T-cell (primary cell): ENCODE measurements at regions not wholly inside any gene's neighbourhood (a gene's known extent, or its start where the extent isn't known, plus 50 kb on each side); places are given as distances from the start of the nearest gene placed in this dataset.
"Not testable (repeated sequence)": the region's sequence is repeated elsewhere in the genome, so short reads cannot be mapped to it uniquely, and the experiment has no call there.

Experiments
- ATAC-seq, 4 experiments: fragments of 200-7000 bp in 3 of 4; fragments of 150-1000 bp in 1 of 4; cut with Tn5 transposase; replicated peaks in 1 of 4; 1 replicate in 3 of 4; 2 replicates in 1 of 4; pipeline ENCODE4 v1.10.0; 2021; ENCODE audit warnings: moderate library complexity in 3 of 4, mild to moderate bottlenecking in 2 of 4, moderate number of reproducible peaks in 1 of 4
- CTCF ChIA-PET, 2 donors: fragments of 300-600 bp; sonication (Branson Sonifier 250); formaldehyde crosslinking; loops; one replicate each; lab custom pipeline; 2022; ENCODE audit warnings: antibody characterized with exemption in 2 of 2; lab: Charles Lee
- POLR2A ChIA-PET, 2 donors: fragments of 300-600 bp; sonication (Branson Sonifier 250); formaldehyde crosslinking; loops; one replicate each; lab custom pipeline; 2022; ENCODE audit warnings: antibody characterized with exemption in 2 of 2; lab: Charles Lee
- DNase-seq, 35 experiments: peaks; one replicate each; pipeline versions ENCODE4 v3.0.0 to v3.0.0-alpha.2; 2013 to 2023
- H3K27ac ChIP-seq: one replicate; pipeline ENCODE4 v1.5.1; 2013; ENCODE audit warnings: low read length
- H3K27me3 ChIP-seq, 2 experiments: replicated peaks in 1 of 2; 1 replicate in 1 of 2; 2 replicates in 1 of 2; pipeline versions ENCODE4 v1.6.1 to v1.7.0; 2013; ENCODE audit warnings: low read length in 1 of 2, mixed read lengths in 1 of 2; ENCODE audit not compliant: control insufficient read depth in 2 of 2, insufficient read depth in 2 of 2; ENCODE audit errors: extremely low read depth in 1 of 2
- H3K36me3 ChIP-seq, 2 donors: 1 replicate in 1 of 2; 2 replicates in 1 of 2; pipeline versions ENCODE4 v1.6.1 to v1.7.0; 2013; ENCODE audit warnings: low read length in 1 of 2; ENCODE audit not compliant: control insufficient read depth in 2 of 2, insufficient read depth in 1 of 2; ENCODE audit errors: extremely low read depth in 1 of 2
- H3K4me1 ChIP-seq, 2 experiments: 1 replicate in 1 of 2; 2 replicates in 1 of 2; pipeline versions ENCODE4 v1.6.1 to v1.7.0; 2013; ENCODE audit warnings: low read length in 2 of 2, mixed read lengths in 1 of 2; ENCODE audit not compliant: insufficient read depth in 2 of 2, control insufficient read depth in 1 of 2; ENCODE audit errors: extremely low read depth in 1 of 2
- H3K4me3 ChIP-seq, 2 donors: 1 replicate in 1 of 2; 2 replicates in 1 of 2; pipeline versions ENCODE4 v1.5.1 to v1.7.0; 2013; ENCODE audit warnings: mild to moderate bottlenecking in 2 of 2, low read length in 1 of 2, moderate library complexity in 1 of 2; ENCODE audit not compliant: control insufficient read depth in 1 of 2; ENCODE audit errors: extremely low read depth in 1 of 2
- H3K9me3 ChIP-seq: 2 replicates; pipeline ENCODE4 v1.7.0; 2013
- H3K27ac Mint-ChIP-seq, 2 donors: one replicate each; pipeline ENCODE4 v1.8.0; 2020 to 2021; ENCODE audit warnings: mild to moderate bottlenecking in 2 of 2, mixed read lengths in 2 of 2
- H3K27me3 Mint-ChIP-seq, 2 donors: one replicate each; pipeline ENCODE4 v1.8.0; 2021 to 2022; ENCODE audit warnings: mixed read lengths in 2 of 2
- H3K36me3 Mint-ChIP-seq: one replicate; pipeline ENCODE4 v1.8.0; 2021; ENCODE audit warnings: mixed read lengths
- H3K4me1 Mint-ChIP-seq, 3 donors: one replicate each; pipeline ENCODE4 v1.8.0; 2020 to 2022; ENCODE audit warnings: mixed read lengths in 3 of 3, mild to moderate bottlenecking in 1 of 3
- H3K4me3 Mint-ChIP-seq, 3 donors: one replicate each; pipeline ENCODE4 v1.8.0; 2020 to 2022; ENCODE audit warnings: mild to moderate bottlenecking in 3 of 3, mixed read lengths in 3 of 3, moderate library complexity in 3 of 3
- H3K9me3 Mint-ChIP-seq, 3 donors: one replicate each; pipeline ENCODE4 v1.8.0; 2020 to 2022; ENCODE audit warnings: mixed read lengths in 3 of 3
- WGBS: methylation state at CpG from one replicate; pipeline ENCODE4 v1.1.5; 2013; ENCODE audit warnings: missing lambda C conversion rate; ENCODE audit not compliant: insufficient coverage; 5-methylcytosine and 5-hydroxymethylcytosine counted together

DNA sequence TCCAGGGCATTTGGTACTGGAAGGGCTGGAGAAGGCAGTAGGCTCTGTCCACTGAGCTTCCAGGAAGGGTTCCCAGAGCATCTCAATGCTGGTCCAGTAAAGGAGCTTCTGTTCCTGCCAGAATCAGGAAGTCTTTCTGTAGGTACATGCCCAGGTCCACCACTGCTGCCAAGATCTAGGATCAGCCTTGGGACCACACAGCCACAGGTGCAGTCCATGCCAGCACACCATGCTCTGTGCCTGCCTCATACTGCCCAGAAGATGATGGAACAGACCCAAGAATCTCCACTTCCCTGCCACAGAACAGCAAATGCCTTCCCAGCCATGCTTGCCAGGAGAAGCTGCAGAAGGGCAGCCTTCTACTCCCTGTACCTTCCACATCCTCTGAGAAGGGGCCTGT is 89.3 kb downstream of the CDRT15L2 start:
- H3K27ac ChIP-seq, H3K9me3 Mint-ChIP-seq, DNase-seq, H3K4me3 Mint-ChIP-seq, H3K9me3 ChIP-seq, H3K4me3 ChIP-seq, H3K4me1 ChIP-seq, POLR2A ChIA-PET, H3K27me3 Mint-ChIP-seq, H3K36me3 ChIP-seq, H3K36me3 Mint-ChIP-seq, ATAC-seq, H3K27me3 ChIP-seq, H3K27ac Mint-ChIP-seq, CTCF ChIA-PET, H3K4me1 Mint-ChIP-seq: not testable (repeated sequence)

DNA sequence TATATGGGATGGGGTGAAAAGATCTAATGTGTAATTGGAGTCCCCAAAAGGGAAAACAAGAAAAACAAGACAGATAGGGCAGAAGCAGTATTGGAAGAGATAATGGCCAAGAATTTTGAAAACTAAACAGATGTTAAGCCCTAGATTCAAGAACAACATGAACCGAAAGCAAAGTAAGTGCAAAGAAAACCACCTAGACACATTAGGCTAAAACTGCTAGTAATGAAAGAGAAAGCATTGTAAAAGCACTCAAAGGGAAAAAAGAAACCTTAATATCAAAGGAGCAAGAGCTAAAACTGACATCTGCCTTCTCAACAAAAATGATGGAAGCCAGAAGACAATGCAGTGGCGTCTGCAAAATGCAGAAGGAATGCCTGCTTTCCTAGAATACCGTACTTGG is 91.0 kb downstream of the CDRT15L2 start:
- H3K27me3 Mint-ChIP-seq, ATAC-seq, H3K4me3 Mint-ChIP-seq, H3K27me3 ChIP-seq, H3K36me3 ChIP-seq, POLR2A ChIA-PET, H3K36me3 Mint-ChIP-seq, H3K9me3 Mint-ChIP-seq, H3K4me1 ChIP-seq, H3K27ac Mint-ChIP-seq, H3K27ac ChIP-seq, DNase-seq, H3K9me3 ChIP-seq, CTCF ChIA-PET, H3K4me3 ChIP-seq, H3K4me1 Mint-ChIP-seq: not testable (repeated sequence)
- no CpG with 5 or more reads among the region's 3 CpGs for WGBS

DNA sequence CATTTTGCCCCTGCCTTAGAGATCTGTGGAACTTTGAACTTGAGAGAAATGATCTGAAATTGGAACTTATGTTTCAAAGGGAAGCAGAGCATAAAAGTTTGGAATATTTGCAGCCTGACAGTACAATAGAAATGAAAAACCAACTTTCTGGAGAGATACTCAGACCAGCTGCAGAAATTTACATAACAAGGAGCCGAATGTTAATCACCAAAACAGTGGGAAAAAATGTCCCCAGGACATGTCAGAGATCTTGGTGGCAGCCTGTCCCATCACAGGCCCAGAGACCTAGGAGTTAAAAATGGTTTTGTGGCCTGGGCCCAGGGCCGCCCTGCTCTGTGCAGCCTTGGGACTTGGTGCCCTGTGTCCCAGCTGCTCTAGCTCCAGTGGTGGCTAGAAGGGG is 94.8 kb downstream of the CDRT15L2 start:
- H3K27me3 ChIP-seq, H3K27me3 Mint-ChIP-seq, H3K4me1 ChIP-seq, DNase-seq, H3K4me1 Mint-ChIP-seq, H3K36me3 ChIP-seq, H3K9me3 ChIP-seq, H3K36me3 Mint-ChIP-seq, ATAC-seq, POLR2A ChIA-PET, H3K27ac Mint-ChIP-seq, H3K27ac ChIP-seq, H3K9me3 Mint-ChIP-seq, H3K4me3 Mint-ChIP-seq, CTCF ChIA-PET, H3K4me3 ChIP-seq: not testable (repeated sequence)
- 100% methylated on average over 1 of the region's 2 CpGs for WGBS

DNA sequence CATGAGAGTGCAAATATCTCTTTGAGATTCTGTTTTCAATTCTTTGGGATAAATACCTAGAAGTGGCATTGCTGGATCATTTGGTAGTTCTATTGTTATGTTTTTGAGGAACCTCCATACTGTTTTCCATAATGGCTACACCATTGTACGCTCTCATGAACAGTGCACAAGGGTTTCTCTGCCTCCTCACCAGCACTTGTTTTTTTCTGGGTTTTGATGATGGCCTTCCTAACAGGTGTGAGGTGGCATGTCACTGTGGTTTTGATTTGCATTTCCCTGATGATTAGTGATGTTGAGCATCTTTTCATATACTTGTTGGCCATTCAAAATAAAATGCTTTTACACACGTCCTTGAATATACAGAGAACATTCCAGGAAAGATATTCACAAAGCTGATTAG is 96.2 kb downstream of the CDRT15L2 start:
- no CpG with 5 or more reads among the region's 2 CpGs for WGBS

DNA sequence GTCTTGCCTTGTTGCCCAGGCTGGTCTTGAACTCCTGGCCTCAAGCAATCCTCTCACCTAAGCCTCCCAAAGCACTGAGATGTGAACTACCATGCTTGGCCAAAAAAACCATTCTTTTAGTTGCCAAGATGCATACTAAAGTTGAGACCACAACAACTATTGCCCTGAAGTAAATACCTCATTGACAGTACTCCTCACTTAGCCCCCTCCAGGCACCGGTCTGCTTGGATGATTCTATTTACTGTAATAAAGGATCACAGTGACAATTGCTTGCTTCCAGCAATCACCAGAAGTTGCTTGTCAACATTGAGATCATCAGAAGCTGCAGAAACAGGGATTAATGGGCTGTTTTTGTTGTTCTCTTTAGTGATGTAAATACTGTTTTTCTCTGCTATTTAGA is 97.1 kb downstream of the CDRT15L2 start:
- POLR2A ChIA-PET, H3K9me3 ChIP-seq, H3K4me1 ChIP-seq, H3K4me3 Mint-ChIP-seq, H3K9me3 Mint-ChIP-seq, H3K27me3 Mint-ChIP-seq, H3K4me1 Mint-ChIP-seq, CTCF ChIA-PET, H3K36me3 Mint-ChIP-seq, H3K27ac ChIP-seq, H3K36me3 ChIP-seq, ATAC-seq, H3K27ac Mint-ChIP-seq, DNase-seq, H3K4me3 ChIP-seq, H3K27me3 ChIP-seq: not testable (repeated sequence)
- WGBS = no CpG with 5 or more reads among the region's 1 CpG

More for the DNA sequence above, 96.2 kb downstream of the CDRT15L2 start:
- CTCF ChIA-PET, H3K36me3 ChIP-seq, H3K4me1 Mint-ChIP-seq, H3K27ac ChIP-seq, H3K9me3 Mint-ChIP-seq, POLR2A ChIA-PET, H3K4me1 ChIP-seq, ATAC-seq, H3K4me3 ChIP-seq, H3K27me3 ChIP-seq, H3K36me3 Mint-ChIP-seq, H3K9me3 ChIP-seq, H3K27ac Mint-ChIP-seq, DNase-seq, H3K27me3 Mint-ChIP-seq, H3K4me3 Mint-ChIP-seq: not testable (repeated sequence)

DNA sequence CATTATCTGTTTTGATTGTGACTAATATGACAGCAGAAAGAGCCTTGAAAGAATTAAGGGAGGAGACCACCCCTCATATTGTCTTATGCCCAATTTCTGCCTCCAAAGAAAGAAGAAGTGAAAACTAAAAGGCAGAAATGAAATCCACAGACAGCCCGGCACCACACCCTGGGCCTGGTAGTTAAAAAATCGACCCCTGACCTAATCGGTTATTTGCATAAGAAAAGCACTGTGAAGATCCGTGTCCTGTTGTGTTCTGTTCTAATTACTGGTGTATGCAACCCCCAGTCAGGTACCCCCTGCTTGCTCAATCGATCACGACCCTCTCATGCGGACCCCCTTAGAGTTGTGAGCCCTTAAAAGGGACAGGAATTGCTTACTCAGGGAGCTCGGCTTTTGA is 97.9 kb downstream of the CDRT15L2 start:
- H3K27me3 Mint-ChIP-seq, CTCF ChIA-PET, H3K36me3 Mint-ChIP-seq, H3K9me3 Mint-ChIP-seq, H3K27me3 ChIP-seq, H3K9me3 ChIP-seq, DNase-seq, POLR2A ChIA-PET, H3K27ac ChIP-seq, H3K4me3 ChIP-seq, H3K36me3 ChIP-seq, H3K4me1 ChIP-seq, H3K27ac Mint-ChIP-seq, H3K4me1 Mint-ChIP-seq, ATAC-seq, H3K4me3 Mint-ChIP-seq: not testable (repeated sequence)
- 100% methylated on average over 1 of the region's 8 CpGs for WGBS

DNA sequence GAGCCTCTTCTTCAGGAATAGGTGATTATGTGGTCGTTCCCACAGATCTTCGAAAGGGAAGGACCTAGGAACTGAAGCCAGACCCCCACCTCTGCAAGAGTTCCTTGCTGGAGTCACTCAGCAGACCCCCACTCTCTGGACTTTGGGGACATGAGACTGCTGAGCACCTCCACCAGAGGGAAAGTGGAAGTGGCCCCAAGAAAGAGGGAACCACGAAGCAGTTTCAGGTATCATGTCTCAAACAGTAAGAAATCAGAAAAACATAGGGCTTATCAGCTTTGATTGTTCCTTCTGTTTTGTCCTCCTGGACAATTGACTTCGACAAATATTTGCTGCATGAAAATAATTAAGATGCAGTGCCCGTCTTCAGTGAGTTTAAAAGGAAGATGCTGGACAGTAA is 98.9 kb downstream of the CDRT15L2 start:
- CTCF ChIA-PET, H3K36me3 Mint-ChIP-seq, H3K4me1 Mint-ChIP-seq, H3K27ac Mint-ChIP-seq, DNase-seq, H3K4me3 ChIP-seq, H3K4me1 ChIP-seq, H3K4me3 Mint-ChIP-seq, ATAC-seq, H3K27me3 ChIP-seq, H3K27ac ChIP-seq, H3K9me3 ChIP-seq, POLR2A ChIA-PET, H3K36me3 ChIP-seq, H3K9me3 Mint-ChIP-seq, H3K27me3 Mint-ChIP-seq: not testable (repeated sequence)
- WGBS = 65% methylated on average over 2 of the region's 5 CpGs
